GM12875 (cell line): ENCODE measurements at regions not wholly inside any gene's neighbourhood (a gene's known extent, or its start where the extent isn't known, plus 50 kb on each side); places are given as distances from the start of the nearest gene placed in this dataset.
A peak's percentile ranks its signal among the peaks of the same experiment; 100 is the strongest.
"Not testable (repeated sequence)": the region's sequence is repeated elsewhere in the genome, so short reads cannot be mapped to it uniquely, and the experiment has no call there.

ENCODE experiments used
- H3K4me3 ChIP-seq: one replicate; pipeline ENCODE4 v1.5.1; 2011; ENCODE audit warnings: low read depth, low read length, control low read depth
- CTCF ChIP-seq: IDR thresholded peaks from 2 replicates; pipeline ENCODE4 v1.5.1; 2011; ENCODE audit warnings: low read depth, mild to moderate bottlenecking, control low read depth, inconsistent platforms, low read length, moderate library complexity, borderline replicate concordance; ENCODE audit not compliant: insufficient read depth

DNA sequence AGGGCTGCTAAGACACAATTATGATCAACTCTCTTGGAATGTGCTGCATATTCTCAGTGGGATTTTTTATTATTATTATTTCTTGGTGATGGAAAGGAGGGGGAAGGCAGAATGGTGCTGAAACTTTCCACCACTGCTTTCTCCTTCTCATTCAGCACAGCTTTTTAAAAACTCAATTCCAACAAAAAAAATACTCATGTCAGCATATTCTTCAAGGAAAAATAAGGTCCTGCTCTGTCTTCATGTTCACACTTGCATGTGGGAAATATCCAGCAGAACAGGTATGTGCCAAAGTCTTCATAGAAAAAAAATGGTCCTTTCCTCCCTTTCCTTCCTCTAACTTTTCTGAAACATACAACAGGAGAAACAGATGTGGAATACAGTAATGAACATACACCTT is 144.0 kb upstream of the ADAMTS3 start:
- no peak for TF ChIP-seq CTCF
- H3K4me3 ChIP-seq: no peak overlapping the region

DNA sequence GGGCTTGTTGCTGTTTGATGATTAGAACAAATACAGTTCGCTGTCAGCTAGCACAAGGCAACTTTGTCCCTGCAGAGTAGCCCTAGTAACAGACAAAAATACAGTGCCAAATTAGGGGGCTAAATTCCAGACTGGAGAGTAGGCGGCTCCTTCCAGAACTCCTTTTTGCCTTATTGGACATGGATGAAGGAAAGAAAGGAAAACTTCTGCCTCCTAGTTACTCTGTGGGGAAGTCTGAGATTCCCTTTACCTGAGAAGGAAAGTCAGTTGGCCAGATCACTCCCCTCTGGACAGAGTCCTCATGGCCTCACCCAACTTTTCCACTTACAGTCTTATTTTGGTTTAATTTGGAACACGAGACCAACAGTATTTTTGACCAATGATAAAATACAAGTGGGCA is 140.5 kb upstream of the ADAMTS3 start:
- no peak for TF ChIP-seq CTCF
- no peak overlapping the region for H3K4me3 ChIP-seq

DNA sequence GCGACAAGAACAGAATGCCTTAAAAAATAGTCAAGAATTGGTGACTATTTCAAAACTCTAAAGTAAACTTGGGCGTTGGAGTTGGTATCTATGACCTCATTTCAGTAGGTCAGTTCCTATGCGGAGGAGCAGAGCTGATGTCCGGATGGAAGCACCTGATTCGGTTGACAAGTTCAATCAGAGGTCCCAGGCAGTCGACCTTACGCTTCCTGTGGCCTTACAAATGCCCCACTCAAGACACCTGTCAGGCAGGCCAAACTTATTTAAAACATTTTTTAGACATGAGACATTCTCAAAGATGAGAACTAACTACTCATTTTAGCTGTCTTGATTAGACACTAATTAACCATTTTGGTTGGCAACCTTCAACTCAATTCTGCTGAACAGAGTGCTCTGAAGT is 137.7 kb upstream of the ADAMTS3 start:
- no peak for TF ChIP-seq CTCF
- H3K4me3 ChIP-seq: no peak overlapping the region

GRCh38 chr4:72704925-72705640 is 136.1 kb upstream of the ADAMTS3 start:
- H3K4me3 ChIP-seq: not testable (repeated sequence)

- no peak for TF ChIP-seq CTCF
- no peak overlapping the region for H3K4me3 ChIP-seq
Observed at GRCh38 chr4:72702948-72703347, 133.9 kb upstream of the ADAMTS3 start.

DNA sequence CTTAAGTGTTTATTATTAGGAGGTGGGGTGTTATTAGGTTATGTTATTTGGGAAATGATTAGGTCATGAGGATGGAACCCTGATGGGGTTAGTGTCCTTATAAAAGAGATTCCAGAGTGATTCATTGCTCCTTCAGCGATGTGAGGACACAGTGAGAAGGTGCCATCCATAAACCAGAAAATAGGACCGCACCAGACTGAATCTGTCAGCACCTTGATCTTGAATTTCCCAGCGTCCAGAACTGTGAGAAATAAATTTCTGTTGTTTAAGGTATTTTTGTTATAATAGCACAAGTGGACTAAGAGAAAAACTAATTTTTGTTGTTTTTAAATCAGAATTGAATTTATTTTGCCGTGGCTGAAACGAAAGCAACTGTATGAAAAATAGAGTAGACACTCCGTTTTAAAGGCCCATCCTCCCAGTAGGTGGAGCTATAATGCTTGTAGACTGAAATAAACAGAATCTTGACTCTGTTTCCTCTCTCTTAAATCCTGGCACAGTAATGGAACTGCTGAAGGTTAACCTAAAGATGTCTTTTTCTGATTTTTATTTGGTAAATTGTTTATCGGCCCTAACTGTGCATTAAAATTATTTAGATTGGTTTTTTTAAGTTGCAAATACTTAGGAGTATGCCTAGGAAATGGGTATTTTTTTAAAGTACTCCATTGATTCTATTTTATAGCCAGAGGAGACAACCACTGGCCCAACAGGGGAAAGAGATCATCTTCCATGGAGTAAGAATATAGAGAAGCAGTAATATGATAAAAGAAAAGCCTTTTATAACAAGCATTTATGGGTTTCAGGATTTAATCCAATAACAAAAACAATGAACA is 133.2 kb upstream of the ADAMTS3 start:
- TF ChIP-seq CTCF: peak; percentile 29; the same call in 1 of the 2 replicates
- H3K4me3 ChIP-seq: no peak overlapping the region

DNA sequence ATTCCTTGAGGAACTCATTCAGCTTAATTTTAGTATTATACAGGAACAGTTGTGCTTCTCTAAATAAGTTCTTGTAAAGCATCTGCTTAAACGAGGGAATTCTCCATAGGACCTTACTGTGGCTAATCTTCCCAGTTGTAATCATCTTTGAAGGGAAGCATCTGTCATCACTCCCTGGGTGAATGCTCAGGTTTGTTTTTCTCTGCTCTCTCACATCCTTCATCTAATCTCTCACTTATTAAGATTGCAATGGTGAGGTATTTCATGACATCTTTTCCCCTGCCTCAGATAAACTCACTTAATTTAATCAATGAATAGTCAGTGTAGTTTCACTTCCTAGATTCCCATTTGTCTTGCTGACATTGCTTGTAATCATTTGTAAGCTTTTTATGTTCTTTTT is 121.8 kb upstream of the ADAMTS3 start:
- TF ChIP-seq CTCF: no peak
- H3K4me3 ChIP-seq: no peak overlapping the region
